ENCODE measurements at regions not wholly inside any gene's neighbourhood (a gene's known extent, or its start where the extent isn't known, plus 50 kb on each side); places are given as distances from the start of the nearest gene placed in this dataset.

GRCh38 chr1:83676106-83676505, 322.8 kb downstream of the TTLL7 start:
- no peak for TF ChIP-seq REST (IDR thresholded peaks at IDR 0.05; ENCODE audit: low read depth)
- TF ChIP-seq EP300 (IDR thresholded peaks at IDR 0.05; ENCODE audit: borderline replicate concordance), result no peak
- TF ChIP-seq USF1 (IDR thresholded peaks at IDR 0.05), result no peak
- no peak for TF ChIP-seq RAD21 (IDR thresholded peaks at IDR 0.05; ENCODE audit: low read depth)
- TF ChIP-seq YY1 (IDR thresholded peaks at IDR 0.05; ENCODE audit: low read depth), result no peak
- TF ChIP-seq TCF12 (IDR thresholded peaks at IDR 0.05; ENCODE audit: low read depth), result no peak
- no peak for TF ChIP-seq ZBTB7A (IDR thresholded peaks at IDR 0.05; ENCODE audit: low read depth)
- TF ChIP-seq FOXM1 (IDR thresholded peaks at IDR 0.05; ENCODE audit: borderline replicate concordance, low read depth), result no peak

- no peak for TF ChIP-seq TCF12 (IDR thresholded peaks at IDR 0.05; ENCODE audit: low read depth)
- no peak for TF ChIP-seq EGR1 (IDR thresholded peaks at IDR 0.05)
- TF ChIP-seq MAX (IDR thresholded peaks at IDR 0.05), result no peak
- no peak for TF ChIP-seq RAD21 (IDR thresholded peaks at IDR 0.05; ENCODE audit: low read depth)
- TF ChIP-seq TEAD4 (IDR thresholded peaks at IDR 0.05), result no peak
- no peak for TF ChIP-seq CEBPB (IDR thresholded peaks at IDR 0.05)
- TF ChIP-seq YY1 (IDR thresholded peaks at IDR 0.05; ENCODE audit: low read depth), result no peak
- no peak for TF ChIP-seq ZBTB7A (IDR thresholded peaks at IDR 0.05; ENCODE audit: low read depth)
- TF ChIP-seq NFIC (IDR thresholded peaks at IDR 0.05), result no peak
Observed at GRCh38 chr1:83673312-83673711, 325.6 kb downstream of the TTLL7 start.

- TF ChIP-seq CREB1 (IDR thresholded peaks at IDR 0.05; ENCODE audit: low read depth) (no peak), TCF12 (IDR thresholded peaks at IDR 0.05; ENCODE audit: low read depth) (no peak), TAF1 (IDR thresholded peaks at IDR 0.05; ENCODE audit: low read depth) (no peak), EGR1 (IDR thresholded peaks at IDR 0.05) (no peak), REST (IDR thresholded peaks at IDR 0.05; ENCODE audit: low read depth) (no peak), CEBPB (IDR thresholded peaks at IDR 0.05) (no peak), EP300 (IDR thresholded peaks at IDR 0.05; ENCODE audit: borderline replicate concordance) (no peak), RAD21 (IDR thresholded peaks at IDR 0.05; ENCODE audit: low read depth) (no peak), NFIC (IDR thresholded peaks at IDR 0.05) (no peak), YY1 (IDR thresholded peaks at IDR 0.05; ENCODE audit: low read depth) (no peak), ZBTB7A (IDR thresholded peaks at IDR 0.05; ENCODE audit: low read depth) (no peak), TEAD4 (IDR thresholded peaks at IDR 0.05) (no peak), FOXM1 (IDR thresholded peaks at IDR 0.05; ENCODE audit: borderline replicate concordance, low read depth) (no peak), MAX (IDR thresholded peaks at IDR 0.05) (no peak), USF1 (IDR thresholded peaks at IDR 0.05) (no peak)
Observed at GRCh38 chr1:83671586-83671985, 327.3 kb downstream of the TTLL7 start.

GRCh38 chr1:83670909-83671565, 327.9 kb downstream of the TTLL7 start:
- TF ChIP-seq NFIC (IDR thresholded peaks at IDR 0.05) (no peak), TAF1 (IDR thresholded peaks at IDR 0.05; ENCODE audit: low read depth) (no peak), CEBPB (IDR thresholded peaks at IDR 0.05) (no peak), FOXM1 (IDR thresholded peaks at IDR 0.05; ENCODE audit: borderline replicate concordance, low read depth) (no peak), EP300 (IDR thresholded peaks at IDR 0.05; ENCODE audit: borderline replicate concordance) (no peak), REST (IDR thresholded peaks at IDR 0.05; ENCODE audit: low read depth) (no peak), ZBTB7A (IDR thresholded peaks at IDR 0.05; ENCODE audit: low read depth) (no peak), CREB1 (IDR thresholded peaks at IDR 0.05; ENCODE audit: low read depth) (no peak), RAD21 (IDR thresholded peaks at IDR 0.05; ENCODE audit: low read depth) (no peak), TCF12 (IDR thresholded peaks at IDR 0.05; ENCODE audit: low read depth) (no peak), MAX (IDR thresholded peaks at IDR 0.05) (no peak), TEAD4 (IDR thresholded peaks at IDR 0.05) (no peak), EGR1 (IDR thresholded peaks at IDR 0.05) (no peak), USF1 (IDR thresholded peaks at IDR 0.05) (no peak), YY1 (IDR thresholded peaks at IDR 0.05; ENCODE audit: low read depth) (no peak)

All from Ishikawa (cell line).